ENCODE measurements at regions not wholly inside any gene's neighbourhood (a gene's known extent, or its start where the extent isn't known, plus 50 kb on each side); places are given as distances from the start of the nearest gene placed in this dataset.

DNA sequence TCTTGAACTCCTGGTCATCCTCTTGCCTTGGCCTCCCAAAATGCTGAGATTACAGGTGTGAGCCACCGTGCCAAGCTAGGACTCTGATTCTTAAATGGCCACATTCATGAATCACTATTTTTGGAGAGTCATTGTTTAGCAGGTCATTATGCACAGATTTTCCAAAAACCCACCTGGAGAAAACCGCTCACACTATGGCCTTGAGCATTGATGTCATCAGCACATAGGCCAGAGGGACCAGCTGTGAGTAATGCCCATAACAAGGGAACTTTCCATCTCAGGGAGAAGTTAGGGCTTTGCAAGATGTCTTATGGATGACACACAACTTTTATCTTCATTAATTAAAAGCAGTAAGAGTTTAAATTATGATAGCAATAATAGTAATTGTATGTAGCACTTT is 86.4 kb upstream of the KIF5B start:
- no peak overlapping the region for H3K4me2 ChIP-seq (ENCODE audit: low read depth, low read length)
- WGBS (ENCODE audit: low lambda C conversion rate): 35% methylated on average over 2 of the region's 2 CpGs
- no peaks in the 10 kb centered on the region for H3K36me3 ChIP-seq (replicated peaks in 1 of 2; ENCODE audit: control insufficient read depth in 1 of 2, insufficient read depth in 2 of 2, low read length in 2 of 2)

More for the DNA sequence above, 86.4 kb upstream of the KIF5B start:
- BruUV-seq (replicated peaks): no TSS peak
- H3K4me3 ChIP-seq (replicated peaks in 1 of 3; ENCODE audit: insufficient read depth in 1 of 3, low read depth in 2 of 3, low read length in 3 of 3): no peak overlapping the region
- H3K79me2 ChIP-seq (ENCODE audit: insufficient read depth, low read length): no peaks in the 10 kb centered on the region
- peaks cover 65% of the 10 kb centered on the region for H3K4me1 ChIP-seq (ENCODE audit: insufficient read depth, low read length)
- H4K20me1 ChIP-seq (ENCODE audit: insufficient read depth, low read length): no peaks in the 10 kb centered on the region
- POLR2A ChIA-PET: interaction anchor here (1.0 kb wide), 1 partner anchor 83 kb away, joined by 4 read pairs; no protein-coding TSS in a partner anchor
- H3K27me3 ChIP-seq (ENCODE audit: control insufficient read depth in 1 of 2, insufficient read depth in 2 of 2, low read length in 2 of 2): no peaks in the 10 kb centered on the region
- intact Hi-C loops (cut with micrococcal nuclease; ENCODE audit: unreplicated experiment): loop anchor here (10.0 kb wide), 1 partner anchor 88 kb away; the partner anchor contains the start of gene KIF5B
- no peak overlapping the region for H3K9ac ChIP-seq (ENCODE audit: insufficient read depth, low read depth, low read length)
- H3K27ac ChIP-seq (ENCODE audit: extremely low read length, insufficient read depth, low read length): no peak overlapping the region
- DNase-seq (ENCODE audit: low spot score) (no peak), FAIRE-seq (no peak), ATAC-seq (peak; percentile 51)
- CTCF ChIA-PET (ENCODE audit: low intra/inter-chr PET ratio, low total read pairs): no interaction called here
- TF ChIP-seq GFI1 (CRISPR knock-in tag; IDR thresholded peaks at IDR 0.05; ENCODE audit: borderline replicate concordance): 0 out of 2 replicates have a peak, but pooled peaks have one; percentile 27
- no peak for TF ChIP-seq CBX2 (IDR thresholded peaks at IDR 0.05; ENCODE audit: low read depth, low read length)
- no peak for TF ChIP-seq CBX2 (CRISPR knock-in tag; IDR thresholded peaks at IDR 0.05; ENCODE audit: low read depth)
- 0 out of 2 replicates have a peak, but pooled peaks have one; percentile 30 for TF ChIP-seq SAP130 (CRISPR knock-in tag; IDR thresholded peaks at IDR 0.05; ENCODE audit: low read depth)
- 0 out of 2 replicates have a peak, but pooled peaks have one; percentile 28 for TF ChIP-seq ZNF264 (CRISPR knock-in tag; IDR thresholded peaks at IDR 0.05)
- no peak for TF ChIP-seq ZNF281 (CRISPR knock-in tag; IDR thresholded peaks at IDR 0.05; ENCODE audit: borderline replicate concordance)
- TF ChIP-seq FOSL2 (CRISPR knock-in tag; IDR thresholded peaks at IDR 0.05): peak; percentile 44; the same call in 1 of the 2 replicates
- peak; percentile 56; the same call in 1 of the 2 replicates for TF ChIP-seq ATF3 (CRISPR knock-in tag; IDR thresholded peaks at IDR 0.05)
- TF ChIP-seq, protein P1, sequence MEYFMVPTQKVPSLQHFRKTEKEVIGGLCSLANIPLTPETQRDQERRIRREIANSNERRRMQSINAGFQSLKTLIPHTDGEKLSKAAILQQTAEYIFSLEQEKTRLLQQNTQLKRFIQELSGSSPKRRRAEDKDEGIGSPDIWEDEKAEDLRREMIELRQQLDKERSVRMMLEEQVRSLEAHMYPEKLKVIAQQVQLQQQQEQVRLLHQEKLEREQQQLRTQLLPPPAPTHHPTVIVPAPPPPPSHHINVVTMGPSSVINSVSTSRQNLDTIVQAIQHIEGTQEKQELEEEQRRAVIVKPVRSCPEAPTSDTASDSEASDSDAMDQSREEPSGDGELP (IDR thresholded peaks at IDR 0.05; ENCODE audit: borderline replicate concordance, low read depth): peak; percentile 73; the same call in 1 of the 2 replicates
- H3K9me3 ChIP-seq (ENCODE audit: low read length): no peaks in the 10 kb centered on the region
- in situ Hi-C loops (cut with HindIII; ENCODE audit: extremely low pct_ligation_motif_present, low pct_unique_long_range_greater_than_20kb): no loop called here
- no peak overlapping the region for H2AFZ ChIP-seq (ENCODE audit: low read length)
